CD4-positive, alpha-beta T cell treated with Interleukin-6 at 100 ng/mL for 8 hours (primary cell): ENCODE measurements at regions not wholly inside any gene's neighbourhood (a gene's known extent, or its start where the extent isn't known, plus 50 kb on each side); places are given as distances from the start of the nearest gene placed in this dataset.
"Not testable (repeated sequence)": the region's sequence is repeated elsewhere in the genome, so short reads cannot be mapped to it uniquely, and the experiment has no call there.

Source experiments
- DNase-seq: peaks from one replicate; pipeline ENCODE4 v3.0.0-alpha.2; 2020; ENCODE audit warnings: mixed read lengths, low spot score

GRCh38 chr2:87429931-87430275 lies 318.0 kb upstream of the PLGLB2 start:
- not testable (repeated sequence) for DNase-seq

- not testable (repeated sequence) for DNase-seq
Measured at GRCh38 chr2:87431051-87431450, 316.8 kb upstream of the PLGLB2 start.

GRCh38 chr2:87432711-87433453 lies 315.0 kb upstream of the PLGLB2 start:
- DNase-seq, result not testable (repeated sequence)

- DNase-seq, result not testable (repeated sequence)
Measured at GRCh38 chr2:87436007-87436406, 311.9 kb upstream of the PLGLB2 start.

GRCh38 chr2:87437701-87438260 lies 310.1 kb upstream of the PLGLB2 start:
- DNase-seq, result not testable (repeated sequence)

GRCh38 chr2:87438780-87439454 lies 309.0 kb upstream of the PLGLB2 start:
- not testable (repeated sequence) for DNase-seq

- not testable (repeated sequence) for DNase-seq
Measured at GRCh38 chr2:87439617-87440204, 308.2 kb upstream of the PLGLB2 start.

GRCh38 chr2:87440650-87441049 lies 307.2 kb upstream of the PLGLB2 start:
- not testable (repeated sequence) for DNase-seq

- not testable (repeated sequence) for DNase-seq
Measured at GRCh38 chr2:87441375-87441774, 306.5 kb upstream of the PLGLB2 start.

- DNase-seq, result not testable (repeated sequence)
Measured at GRCh38 chr2:87442983-87443577, 304.8 kb upstream of the PLGLB2 start.

GRCh38 chr2:87444951-87445350 lies 302.9 kb upstream of the PLGLB2 start:
- not testable (repeated sequence) for DNase-seq

- not testable (repeated sequence) for DNase-seq
Measured at GRCh38 chr2:87445613-87446312, 302.1 kb upstream of the PLGLB2 start.

GRCh38 chr2:87446313-87446696 lies 301.6 kb upstream of the PLGLB2 start:
- not testable (repeated sequence) for DNase-seq

GRCh38 chr2:87449462-87449980 lies 298.4 kb upstream of the PLGLB2 start:
- not testable (repeated sequence) for DNase-seq

GRCh38 chr2:87452193-87452592 lies 295.7 kb upstream of the PLGLB2 start:
- not testable (repeated sequence) for DNase-seq

GRCh38 chr2:87452861-87453260 lies 295.0 kb upstream of the PLGLB2 start:
- DNase-seq, result not testable (repeated sequence)

GRCh38 chr2:87453965-87454364 lies 293.9 kb upstream of the PLGLB2 start:
- DNase-seq, result not testable (repeated sequence)

GRCh38 chr2:87454421-87454820 lies 293.5 kb upstream of the PLGLB2 start:
- DNase-seq, result not testable (repeated sequence)

- not testable (repeated sequence) for DNase-seq
Measured at GRCh38 chr2:87455209-87455853, 292.6 kb upstream of the PLGLB2 start.

- not testable (repeated sequence) for DNase-seq
Measured at GRCh38 chr2:87455854-87456249, 292.0 kb upstream of the PLGLB2 start.
